ENCODE measurements at regions not wholly inside any gene's neighbourhood (a gene's known extent, or its start where the extent isn't known, plus 50 kb on each side); places are given as distances from the start of the nearest gene placed in this dataset.

- Histone ChIP-seq H3K9ac (ENCODE audit: low read length) (no peak overlapping the region), H3K79me2 (ENCODE audit: insufficient read depth, low read length) (no peaks in the 10 kb centered on the region), H3K9me2 (ENCODE audit: insufficient read depth) (no peaks in the 10 kb centered on the region), H3K27ac (ENCODE audit: low read depth, low read length) (no peak overlapping the region), H2AFZ (ENCODE audit: low read depth, low read length, poor library complexity, severe bottlenecking) (no peak overlapping the region), H4K20me1 (ENCODE audit: insufficient read depth) (no peaks in the 10 kb centered on the region), H3K4me1 (ENCODE audit: control insufficient read depth in 1 of 2, insufficient read depth in 2 of 2, low read length in 2 of 2) (peaks cover 0 to 3% of the 10 kb centered on the region in 2 experiments; a peak in 1 of 4 replicates), H3K27me3 (ENCODE audit: insufficient read depth, low read length) (no peaks in the 10 kb centered on the region), H3K9me3 (ENCODE audit: control insufficient read depth in 1 of 2, insufficient read depth in 1 of 2, low read depth in 1 of 2, low read length in 2 of 2) (no peaks in the 10 kb centered on the region), H3K36me3 (ENCODE audit: control insufficient read depth in 1 of 2, insufficient read depth in 2 of 2, low read length in 2 of 2) (no peaks in the 10 kb centered on the region), H3K4me2 (ENCODE audit: low read length) (no peak overlapping the region), H3K4me3 (replicated peaks in 1 of 2; ENCODE audit: low read depth in 1 of 2, low read length in 2 of 2) (no peak overlapping the region)
- intact Hi-C loops (cut with micrococcal nuclease), result loop anchor here (1.0 to 10.0 kb wide), 5 partner anchors 220 to 1074 kb away; no protein-coding TSS in a partner anchor
- ChIA-PET CTCF (interaction anchor here (0.6 to 1.4 kb wide), 14 partner anchors 14 to 1418 kb away, joined by 3 to 34 read pairs (median 4); no protein-coding TSS in a partner anchor), RAD21 (ENCODE audit: low non-redundant PET in 1 of 2, low total read pairs in 2 of 2, uncharacterized antibody in 2 of 2, unreplicated experiment in 2 of 2) (interaction anchor here (0.6 to 1.1 kb wide), 6 partner anchors 179 to 661 kb away, joined by 3 to 7 read pairs (median 4); no protein-coding TSS in a partner anchor), POLR2A (interaction anchor here (0.6 kb wide), 1 partner anchor 631 kb away, joined by 3 read pairs; no protein-coding TSS in a partner anchor)
- no peak for DNase-seq (ENCODE audit: low read depth, low spot score)
- TF ChIP-seq POLR2AphosphoS5 (IDR thresholded peaks at IDR 0.05; ENCODE audit: low read depth, low read length), result no peak
- TF ChIP-seq SRF (IDR thresholded peaks at IDR 0.05; ENCODE audit: low read depth), result no peak
- no peak for TF ChIP-seq ZNF274 (IDR thresholded peaks at IDR 0.05; ENCODE audit: low read depth, low read length)
- no peak for TF ChIP-seq CBX3 (IDR thresholded peaks at IDR 0.05; ENCODE audit: low read depth)
- TF ChIP-seq EZH2phosphoT487 (IDR thresholded peaks at IDR 0.05; ENCODE audit: borderline replicate concordance), result no peak
- TF ChIP-seq EZH2 (IDR thresholded peaks at IDR 0.05), result no peak
- no peak for TF ChIP-seq REST (IDR thresholded peaks at IDR 0.05; ENCODE audit: low read depth)
- TF ChIP-seq POLR2A (IDR thresholded peaks at IDR 0.05; ENCODE audit: borderline replicate concordance, extremely low read depth, insufficient read depth, insufficient read length), result no peak
- no peak for TF ChIP-seq FOSL1 (IDR thresholded peaks at IDR 0.05; ENCODE audit: low read depth)
- TF ChIP-seq RAD21 (IDR thresholded peaks at IDR 0.05; ENCODE audit: low read depth), result no peak
- no peak for TF ChIP-seq YY1 (IDR thresholded peaks at IDR 0.05; ENCODE audit: extremely low read depth, insufficient replicate concordance, low read depth, low read length)
- no peak for TF ChIP-seq ZFX (IDR thresholded peaks at IDR 0.05)
- TF ChIP-seq, protein P1, sequence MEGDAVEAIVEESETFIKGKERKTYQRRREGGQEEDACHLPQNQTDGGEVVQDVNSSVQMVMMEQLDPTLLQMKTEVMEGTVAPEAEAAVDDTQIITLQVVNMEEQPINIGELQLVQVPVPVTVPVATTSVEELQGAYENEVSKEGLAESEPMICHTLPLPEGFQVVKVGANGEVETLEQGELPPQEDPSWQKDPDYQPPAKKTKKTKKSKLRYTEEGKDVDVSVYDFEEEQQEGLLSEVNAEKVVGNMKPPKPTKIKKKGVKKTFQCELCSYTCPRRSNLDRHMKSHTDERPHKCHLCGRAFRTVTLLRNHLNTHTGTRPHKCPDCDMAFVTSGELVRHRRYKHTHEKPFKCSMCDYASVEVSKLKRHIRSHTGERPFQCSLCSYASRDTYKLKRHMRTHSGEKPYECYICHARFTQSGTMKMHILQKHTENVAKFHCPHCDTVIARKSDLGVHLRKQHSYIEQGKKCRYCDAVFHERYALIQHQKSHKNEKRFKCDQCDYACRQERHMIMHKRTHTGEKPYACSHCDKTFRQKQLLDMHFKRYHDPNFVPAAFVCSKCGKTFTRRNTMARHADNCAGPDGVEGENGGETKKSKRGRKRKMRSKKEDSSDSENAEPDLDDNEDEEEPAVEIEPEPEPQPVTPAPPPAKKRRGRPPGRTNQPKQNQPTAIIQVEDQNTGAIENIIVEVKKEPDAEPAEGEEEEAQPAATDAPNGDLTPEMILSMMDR (IDR thresholded peaks at IDR 0.05 in 2 of 3, conservative IDR thresholded peaks at IDR 0.05 in 1 of 3; ENCODE audit: borderline replicate concordance in 1 of 3, insufficient read depth in 1 of 3, low read depth in 2 of 3, low read length in 2 of 3), result no peak
- TF ChIP-seq CEBPB (IDR thresholded peaks at IDR 0.05; ENCODE audit: low read depth), result no peak
- BruUV-seq (replicated peaks), result no TSS peak
- no peak for ATAC-seq
These were observed 380.0 kb upstream of the SGCG start for GRCh38 chr13:22800526-22801401.

Measured in HCT116 (cell line).